Natural killer cell (primary cell): ENCODE measurements at regions not wholly inside any gene's neighbourhood (a gene's known extent, or its start where the extent isn't known, plus 50 kb on each side); places are given as distances from the start of the nearest gene placed in this dataset.

Source experiments
- ATAC-seq, 3 donors: fragments of 150-1000 bp in 2 of 3; fragments of 200-7000 bp in 1 of 3; cut with Tn5 transposase; 1 replicate in 1 of 3; 2 replicates in 2 of 3; pipeline ENCODE4 v1.10.0; 2021; ENCODE audit warnings: mild to moderate bottlenecking in 2 of 3, moderate library complexity in 2 of 3
- DNase-seq, 2 donors: peaks; one replicate each; pipeline versions ENCODE4 v3.0.0 to v3.0.0-alpha.2; 2013 to 2021; ENCODE audit warnings: mixed read lengths in 1 of 2
- H3K27ac ChIP-seq: one replicate; pipeline ENCODE4 v1.5.1; 2013; ENCODE audit warnings: mild to moderate bottlenecking, low read length
- H3K27me3 ChIP-seq: one replicate; pipeline ENCODE4 v1.6.1; 2013; ENCODE audit warnings: low read length; ENCODE audit not compliant: control insufficient read depth, insufficient read depth
- H3K36me3 ChIP-seq: one replicate; pipeline ENCODE4 v1.6.1; 2013; ENCODE audit warnings: low read length; ENCODE audit not compliant: control insufficient read depth, insufficient read depth
- H3K4me1 ChIP-seq: one replicate; pipeline ENCODE4 v1.6.1; 2013; ENCODE audit warnings: low read length; ENCODE audit not compliant: control insufficient read depth, insufficient read depth
- H3K4me3 ChIP-seq: one replicate; pipeline ENCODE4 v1.5.1; 2013; ENCODE audit warnings: low read length
- H3K9me3 ChIP-seq: one replicate; pipeline ENCODE4 v1.6.1; 2013; ENCODE audit warnings: low read length; ENCODE audit not compliant: control insufficient read depth, insufficient read depth
- H3K27ac Mint-ChIP-seq, 2 donors: one replicate each; pipeline ENCODE4 v1.8.0; 2022; ENCODE audit warnings: mild to moderate bottlenecking in 2 of 2, mixed read lengths in 2 of 2, moderate library complexity in 1 of 2
- H3K27me3 Mint-ChIP-seq, 2 donors: one replicate each; pipeline ENCODE4 v1.8.0; 2022; ENCODE audit warnings: low read depth in 2 of 2, mixed read lengths in 2 of 2
- H3K36me3 Mint-ChIP-seq: one replicate; pipeline ENCODE4 v1.8.0; 2022; ENCODE audit warnings: mixed read lengths
- H3K4me1 Mint-ChIP-seq, 2 donors: one replicate each; pipeline ENCODE4 v1.8.0; 2022; ENCODE audit warnings: mixed read lengths in 2 of 2
- H3K4me3 Mint-ChIP-seq: one replicate; pipeline ENCODE4 v1.8.0; 2022; ENCODE audit warnings: mild to moderate bottlenecking, moderate library complexity, mixed read lengths
- H3K9me3 Mint-ChIP-seq, 2 donors: one replicate each; pipeline ENCODE4 v1.8.0; 2022; ENCODE audit warnings: mixed read lengths in 2 of 2
- CTCF ChIP-seq: fragments of 200-600 bp; IDR thresholded peaks from one replicate; pipeline ENCODE4 v1.8.0; 2022; ENCODE audit warnings: antibody characterized with exemption
- WGBS: methylation state at CpG from one replicate; pipeline ENCODE4 v1.1.7; 2013; ENCODE audit warnings: missing lambda C conversion rate; ENCODE audit not compliant: insufficient coverage; 5-methylcytosine and 5-hydroxymethylcytosine counted together
- intact Hi-C: fragments of 100-400 bp; cut with micrococcal nuclease; formaldehyde crosslinking; loops from one replicate; pipeline ENCODE4 v1.14.2; 2022

GRCh38 chr11:2074266-2074825 lies 64.8 kb downstream of the IGF2 start:
- no peaks in the 10 kb centered on the region for H3K36me3 ChIP-seq
- H3K27me3 ChIP-seq = no peaks in the 10 kb centered on the region
- WGBS = 65% methylated on average over 12 of the region's 12 CpGs
- Mint-ChIP-seq H3K36me3 (no peaks in the 10 kb centered on the region), H3K4me3 (no peak overlapping the region), H3K27ac (no peak overlapping the region), H3K27me3 (peaks cover 0 to 20% of the 10 kb centered on the region in 2 donors), H3K9me3 (no peaks in the 10 kb centered on the region), H3K4me1 (no peaks in the 10 kb centered on the region)
- no peak overlapping the region for H3K27ac ChIP-seq
- no peaks in the 10 kb centered on the region for H3K4me1 ChIP-seq
- peak; percentile 9 to 10 for DNase-seq
- no peak overlapping the region for H3K4me3 ChIP-seq
- intact Hi-C loops = no loop called here
- no peak for TF ChIP-seq CTCF
- no peak for ATAC-seq
- H3K9me3 ChIP-seq = no peaks in the 10 kb centered on the region

- WGBS = 88% methylated on average over 13 of the region's 13 CpGs
- no peak overlapping the region for H3K4me3 ChIP-seq
- H3K27me3 Mint-ChIP-seq = peaks cover 0 to 19% of the 10 kb centered on the region in 2 donors
- H3K27me3 ChIP-seq = no peaks in the 10 kb centered on the region
- TF ChIP-seq CTCF = no peak
- H3K27ac ChIP-seq = no peak overlapping the region
- DNase-seq = peak in 1 of 2 donors; percentile 13
- no peak overlapping the region for H3K4me3 Mint-ChIP-seq
- no peaks in the 10 kb centered on the region for H3K4me1 Mint-ChIP-seq
- intact Hi-C loops = no loop called here
- no peaks in the 10 kb centered on the region for H3K36me3 ChIP-seq
- ATAC-seq = no peak
- H3K27ac Mint-ChIP-seq = no peak overlapping the region
- no peaks in the 10 kb centered on the region for H3K4me1 ChIP-seq
- H3K9me3 Mint-ChIP-seq = no peaks in the 10 kb centered on the region
- no peaks in the 10 kb centered on the region for H3K36me3 Mint-ChIP-seq
- H3K9me3 ChIP-seq = no peaks in the 10 kb centered on the region
Observed at GRCh38 chr11:2072551-2073261, 66.5 kb downstream of the IGF2 start.

- Mint-ChIP-seq H3K9me3 (no peaks in the 10 kb centered on the region), H3K36me3 (no peaks in the 10 kb centered on the region), H3K27ac (no peak overlapping the region), H3K4me3 (no peak overlapping the region), H3K4me1 (no peaks in the 10 kb centered on the region), H3K27me3 (peaks cover 0 to 16% of the 10 kb centered on the region in 2 donors)
- no peaks in the 10 kb centered on the region for H3K27me3 ChIP-seq
- TF ChIP-seq CTCF = no peak
- no peaks in the 10 kb centered on the region for H3K9me3 ChIP-seq
- 88% methylated on average over 11 of the region's 11 CpGs for WGBS
- no peak overlapping the region for H3K4me3 ChIP-seq
- H3K27ac ChIP-seq = no peak overlapping the region
- intact Hi-C loops = no loop called here
- ATAC-seq (no peak), DNase-seq (no peak)
- H3K4me1 ChIP-seq = no peaks in the 10 kb centered on the region
- no peaks in the 10 kb centered on the region for H3K36me3 ChIP-seq
Observed at GRCh38 chr11:2071748-2072385, 67.3 kb downstream of the IGF2 start.
